ENCODE measurements at regions not wholly inside any gene's neighbourhood (a gene's known extent, or its start where the extent isn't known, plus 50 kb on each side); places are given as distances from the start of the nearest gene placed in this dataset.

GRCh38 chr10:36148207-36148606 lies 506.1 kb upstream of the FZD8 start:
- Histone ChIP-seq H3K4me1 (ENCODE audit: control insufficient read depth in 1 of 2, insufficient read depth in 2 of 2, low read length in 2 of 2) (no peaks in the 10 kb centered on the region), H3K9ac (ENCODE audit: low read length) (no peak overlapping the region), H3K79me2 (ENCODE audit: insufficient read depth, low read length) (no peaks in the 10 kb centered on the region), H3K27ac (ENCODE audit: low read depth, low read length) (no peak overlapping the region), H3K36me3 (ENCODE audit: control insufficient read depth in 1 of 2, insufficient read depth in 2 of 2, low read length in 2 of 2) (no peaks in the 10 kb centered on the region), H3K9me2 (ENCODE audit: insufficient read depth) (no peaks in the 10 kb centered on the region), H3K9me3 (ENCODE audit: control insufficient read depth in 1 of 2, insufficient read depth in 1 of 2, low read depth in 1 of 2, low read length in 2 of 2) (peaks cover 8 to 29% of the 10 kb centered on the region in 2 experiments; a peak in 2 of 4 replicates), H3K4me2 (ENCODE audit: low read length) (no peak overlapping the region), H3K4me3 (replicated peaks in 1 of 2; ENCODE audit: low read depth in 1 of 2, low read length in 2 of 2) (no peak overlapping the region), H4K20me1 (ENCODE audit: insufficient read depth) (no peaks in the 10 kb centered on the region), H2AFZ (ENCODE audit: low read depth, low read length, poor library complexity, severe bottlenecking) (no peak overlapping the region), H3K27me3 (ENCODE audit: insufficient read depth, low read length) (no peaks in the 10 kb centered on the region)
- ChIA-PET POLR2A (no interaction called here), RAD21 (ENCODE audit: low non-redundant PET in 1 of 2, low total read pairs in 2 of 2, uncharacterized antibody in 2 of 2, unreplicated experiment in 2 of 2) (no interaction called here), CTCF (no interaction called here)
- no peak for TF ChIP-seq MAX (IDR thresholded peaks at IDR 0.05)
- TF ChIP-seq SRF (IDR thresholded peaks at IDR 0.05; ENCODE audit: low read depth), result no peak
- TF ChIP-seq, protein P1, sequence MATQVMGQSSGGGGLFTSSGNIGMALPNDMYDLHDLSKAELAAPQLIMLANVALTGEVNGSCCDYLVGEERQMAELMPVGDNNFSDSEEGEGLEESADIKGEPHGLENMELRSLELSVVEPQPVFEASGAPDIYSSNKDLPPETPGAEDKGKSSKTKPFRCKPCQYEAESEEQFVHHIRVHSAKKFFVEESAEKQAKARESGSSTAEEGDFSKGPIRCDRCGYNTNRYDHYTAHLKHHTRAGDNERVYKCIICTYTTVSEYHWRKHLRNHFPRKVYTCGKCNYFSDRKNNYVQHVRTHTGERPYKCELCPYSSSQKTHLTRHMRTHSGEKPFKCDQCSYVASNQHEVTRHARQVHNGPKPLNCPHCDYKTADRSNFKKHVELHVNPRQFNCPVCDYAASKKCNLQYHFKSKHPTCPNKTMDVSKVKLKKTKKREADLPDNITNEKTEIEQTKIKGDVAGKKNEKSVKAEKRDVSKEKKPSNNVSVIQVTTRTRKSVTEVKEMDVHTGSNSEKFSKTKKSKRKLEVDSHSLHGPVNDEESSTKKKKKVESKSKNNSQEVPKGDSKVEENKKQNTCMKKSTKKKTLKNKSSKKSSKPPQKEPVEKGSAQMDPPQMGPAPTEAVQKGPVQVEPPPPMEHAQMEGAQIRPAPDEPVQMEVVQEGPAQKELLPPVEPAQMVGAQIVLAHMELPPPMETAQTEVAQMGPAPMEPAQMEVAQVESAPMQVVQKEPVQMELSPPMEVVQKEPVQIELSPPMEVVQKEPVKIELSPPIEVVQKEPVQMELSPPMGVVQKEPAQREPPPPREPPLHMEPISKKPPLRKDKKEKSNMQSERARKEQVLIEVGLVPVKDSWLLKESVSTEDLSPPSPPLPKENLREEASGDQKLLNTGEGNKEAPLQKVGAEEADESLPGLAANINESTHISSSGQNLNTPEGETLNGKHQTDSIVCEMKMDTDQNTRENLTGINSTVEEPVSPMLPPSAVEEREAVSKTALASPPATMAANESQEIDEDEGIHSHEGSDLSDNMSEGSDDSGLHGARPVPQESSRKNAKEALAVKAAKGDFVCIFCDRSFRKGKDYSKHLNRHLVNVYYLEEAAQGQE (IDR thresholded peaks at IDR 0.05; ENCODE audit: low read depth), result no peak
- no peak for TF ChIP-seq SP1 (IDR thresholded peaks at IDR 0.05; ENCODE audit: low read depth)
- TF ChIP-seq CEBPB (IDR thresholded peaks at IDR 0.05; ENCODE audit: low read depth), result no peak
- no peak for TF ChIP-seq JUND (IDR thresholded peaks at IDR 0.05)
- TF ChIP-seq CBX3 (IDR thresholded peaks at IDR 0.05; ENCODE audit: low read depth), result no peak
- TF ChIP-seq EZH2phosphoT487 (IDR thresholded peaks at IDR 0.05; ENCODE audit: borderline replicate concordance), result no peak
- no peak for TF ChIP-seq ELF1 (IDR thresholded peaks at IDR 0.05; ENCODE audit: borderline replicate concordance, low read depth)
- TF ChIP-seq, protein P2, sequence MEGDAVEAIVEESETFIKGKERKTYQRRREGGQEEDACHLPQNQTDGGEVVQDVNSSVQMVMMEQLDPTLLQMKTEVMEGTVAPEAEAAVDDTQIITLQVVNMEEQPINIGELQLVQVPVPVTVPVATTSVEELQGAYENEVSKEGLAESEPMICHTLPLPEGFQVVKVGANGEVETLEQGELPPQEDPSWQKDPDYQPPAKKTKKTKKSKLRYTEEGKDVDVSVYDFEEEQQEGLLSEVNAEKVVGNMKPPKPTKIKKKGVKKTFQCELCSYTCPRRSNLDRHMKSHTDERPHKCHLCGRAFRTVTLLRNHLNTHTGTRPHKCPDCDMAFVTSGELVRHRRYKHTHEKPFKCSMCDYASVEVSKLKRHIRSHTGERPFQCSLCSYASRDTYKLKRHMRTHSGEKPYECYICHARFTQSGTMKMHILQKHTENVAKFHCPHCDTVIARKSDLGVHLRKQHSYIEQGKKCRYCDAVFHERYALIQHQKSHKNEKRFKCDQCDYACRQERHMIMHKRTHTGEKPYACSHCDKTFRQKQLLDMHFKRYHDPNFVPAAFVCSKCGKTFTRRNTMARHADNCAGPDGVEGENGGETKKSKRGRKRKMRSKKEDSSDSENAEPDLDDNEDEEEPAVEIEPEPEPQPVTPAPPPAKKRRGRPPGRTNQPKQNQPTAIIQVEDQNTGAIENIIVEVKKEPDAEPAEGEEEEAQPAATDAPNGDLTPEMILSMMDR (IDR thresholded peaks at IDR 0.05 in 2 of 3, conservative IDR thresholded peaks at IDR 0.05 in 1 of 3; ENCODE audit: borderline replicate concordance in 1 of 3, insufficient read depth in 1 of 3, low read depth in 2 of 3, low read length in 2 of 3), result no peak
- TF ChIP-seq EZH2 (IDR thresholded peaks at IDR 0.05), result no peak
- no peak for TF ChIP-seq ATF3 (IDR thresholded peaks at IDR 0.05)
- TF ChIP-seq SIN3A (IDR thresholded peaks at IDR 0.05; ENCODE audit: low read depth), result no peak
- no peak for TF ChIP-seq POLR2AphosphoS5 (IDR thresholded peaks at IDR 0.05; ENCODE audit: low read depth, low read length)
- ATAC-seq (no peak), DNase-seq (ENCODE audit: low read depth, low spot score) (no peak)
- intact Hi-C loops (cut with micrococcal nuclease), result no loop called here
- BruUV-seq (replicated peaks), result no TSS peak
